ENCODE measurements at regions not wholly inside any gene's neighbourhood (a gene's known extent, or its start where the extent isn't known, plus 50 kb on each side); places are given as distances from the start of the nearest gene placed in this dataset.

- no peak for DNase-seq (ENCODE audit: low spot score)
These were observed 107.3 kb downstream of the DUSP10 start for GRCh38 chr1:221634606-221635005.

DNA sequence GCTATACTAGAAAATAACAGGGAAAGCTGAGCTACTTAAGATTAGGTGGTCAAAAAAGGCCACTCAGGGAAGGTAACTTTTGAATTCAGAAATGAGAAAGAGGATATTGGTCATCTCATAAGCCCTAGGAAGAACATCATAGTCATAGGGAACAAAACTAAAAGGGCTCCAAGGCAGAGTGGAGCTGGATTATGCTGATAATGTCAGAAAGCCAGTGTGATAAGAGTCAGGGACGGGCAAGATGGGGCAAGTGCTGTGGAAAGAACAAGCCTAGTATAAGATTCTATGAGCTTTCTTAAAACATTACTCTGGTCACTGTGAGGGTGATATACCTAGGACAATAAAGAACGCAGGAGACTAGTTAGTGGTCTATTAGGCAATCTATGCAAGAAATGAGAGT, 106.6 kb downstream of the DUSP10 start:
- no peak for DNase-seq (ENCODE audit: low spot score)

- DNase-seq (ENCODE audit: low spot score) = no peak
These were observed 105.8 kb downstream of the DUSP10 start for GRCh38 chr1:221636096-221636495.

GRCh38 chr1:221636967-221637366, 104.9 kb downstream of the DUSP10 start:
- no peak for DNase-seq (ENCODE audit: low spot score)

DNA sequence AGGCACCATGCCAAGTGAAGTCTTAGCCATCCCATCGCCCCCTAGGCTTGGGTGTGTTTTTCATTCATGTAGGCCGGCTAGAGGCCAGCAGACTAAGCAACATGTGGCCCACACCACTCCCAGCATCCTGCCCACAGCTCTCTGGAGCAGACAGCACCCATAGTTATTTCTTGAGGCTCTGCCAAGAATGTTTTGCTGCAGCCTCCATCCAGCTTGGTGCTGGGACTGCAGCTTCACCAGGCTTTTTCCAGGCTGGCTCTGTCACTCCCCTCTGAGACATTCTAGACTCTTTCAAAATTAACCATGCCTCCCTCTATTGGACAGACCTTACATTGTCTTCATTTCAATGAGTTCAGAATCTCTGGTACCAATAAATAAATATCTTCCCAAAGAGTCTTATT, 104.2 kb downstream of the DUSP10 start:
- no peak for DNase-seq (ENCODE audit: low spot score)

DNA sequence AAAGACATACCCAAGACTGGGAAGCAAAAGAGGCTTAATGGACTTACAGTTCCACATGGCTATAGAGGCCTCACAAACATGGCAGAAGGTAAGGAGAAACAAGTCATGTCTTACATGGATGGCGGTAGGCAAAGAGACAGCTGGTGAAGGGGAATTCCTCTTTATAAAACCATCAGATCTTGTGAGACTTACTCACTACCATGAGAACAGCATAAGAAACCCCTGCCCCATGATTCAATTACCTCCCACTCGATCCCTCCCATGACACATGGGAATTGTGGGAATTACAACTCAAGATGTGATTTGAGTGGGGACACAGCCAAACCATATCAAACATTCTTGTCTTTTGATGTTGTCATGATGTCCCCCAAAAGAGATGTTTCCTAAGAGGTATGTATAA, 103.3 kb downstream of the DUSP10 start:
- DNase-seq (ENCODE audit: low spot score) = no peak

GRCh38 chr1:221641811-221642210, 100.1 kb downstream of the DUSP10 start:
- no peak for DNase-seq (ENCODE audit: low spot score)

- DNase-seq (ENCODE audit: low spot score) = no peak
These were observed 98.3 kb downstream of the DUSP10 start for GRCh38 chr1:221643404-221644144.

DNA sequence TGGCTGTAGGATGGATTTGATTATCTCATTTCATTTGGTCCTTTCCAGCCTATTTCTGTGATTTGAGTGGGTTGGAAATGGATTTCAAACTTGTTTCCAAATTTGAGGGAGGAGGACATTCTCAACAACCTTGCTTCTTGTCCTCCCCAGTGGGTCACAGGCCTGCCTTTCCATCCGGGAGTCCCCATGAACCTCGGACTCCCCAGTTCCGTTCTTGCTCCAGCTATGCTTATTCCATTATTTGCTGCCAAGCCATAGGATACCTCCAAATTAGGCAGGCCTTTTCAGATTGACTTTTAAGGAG, 97.8 kb downstream of the DUSP10 start:
- no peak for DNase-seq (ENCODE audit: low spot score)

GRCh38 chr1:221644663-221645258, 97.1 kb downstream of the DUSP10 start:
- DNase-seq (ENCODE audit: low spot score) = no peak

DNA sequence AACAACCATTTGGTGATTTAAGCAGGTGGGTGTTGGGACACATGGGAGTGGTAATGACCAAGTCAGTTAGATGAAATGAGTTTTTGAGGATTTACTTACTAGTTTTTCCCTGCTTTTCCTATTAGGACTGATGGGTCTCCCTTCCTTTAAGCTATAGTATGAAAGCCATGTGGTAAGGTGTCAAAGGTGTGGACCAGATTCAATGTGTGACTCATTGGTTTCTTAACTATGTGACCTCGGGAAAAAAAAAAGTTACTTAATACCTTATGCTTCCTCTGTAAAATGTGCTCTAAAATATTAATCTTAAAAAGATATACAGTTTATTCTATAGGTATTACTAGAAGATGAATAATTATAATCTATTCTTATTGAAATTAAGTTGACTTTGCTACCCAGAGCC, 93.7 kb downstream of the DUSP10 start:
- no peak for DNase-seq (ENCODE audit: low spot score)

Measured in HuH-7 (cell line).